Thymus (tissue), 11 donors: ENCODE measurements at regions not wholly inside any gene's neighbourhood (a gene's known extent, or its start where the extent isn't known, plus 50 kb on each side); places are given as distances from the start of the nearest gene placed in this dataset.

ENCODE experiments used
- DNase-seq, 9 donors: peaks; one replicate each; pipeline ENCODE4 v3.0.0-alpha.2; 2013; ENCODE audit warnings: low spot score in 9 of 9, low read depth in 6 of 9, missing footprints in 1 of 9
- H3K27ac ChIP-seq, 2 donors: one replicate each; pipeline ENCODE4 v1.5.1; 2013; ENCODE audit warnings: control low read depth in 1 of 2, low read depth in 1 of 2, low read length in 1 of 2, mild to moderate bottlenecking in 1 of 2, moderate library complexity in 1 of 2
- H3K27me3 ChIP-seq, 2 donors: one replicate each; pipeline ENCODE4 v1.5.1; 2013; ENCODE audit warnings: low read length in 1 of 2; ENCODE audit not compliant: control insufficient read depth in 2 of 2, insufficient read depth in 1 of 2
- H3K36me3 ChIP-seq, 2 donors: one replicate each; pipeline ENCODE4 v1.5.1; 2013; ENCODE audit warnings: low read length in 1 of 2, mild to moderate bottlenecking in 1 of 2, moderate library complexity in 1 of 2; ENCODE audit not compliant: control insufficient read depth in 2 of 2, insufficient read depth in 2 of 2
- H3K4me1 ChIP-seq, 2 donors: one replicate each; pipeline ENCODE4 v1.5.1; 2013; ENCODE audit warnings: low read length in 2 of 2; ENCODE audit not compliant: control insufficient read depth in 2 of 2, insufficient read depth in 2 of 2
- H3K4me3 ChIP-seq, 2 donors: one replicate each; pipeline ENCODE4 v1.5.1; 2013; ENCODE audit warnings: low read length in 2 of 2, control low read depth in 1 of 2, mild to moderate bottlenecking in 1 of 2
- H3K9me3 ChIP-seq, 2 donors: one replicate each; pipeline ENCODE4 v1.5.1; 2013; ENCODE audit warnings: low read length in 1 of 2, mild to moderate bottlenecking in 1 of 2; ENCODE audit not compliant: control insufficient read depth in 2 of 2, insufficient read depth in 1 of 2
- WGBS: extraction: QIAGEN DNeasy Blood & Tissue Kit; methylation state at CpG from one replicate; pipeline ENCODE4 v1.1.7; 2013; 5-methylcytosine and 5-hydroxymethylcytosine counted together
- donor health status: healthy.

GRCh38 chr1:232201024-232201423, 428.9 kb downstream of the SIPA1L2 start:
- H3K27me3 ChIP-seq = no peaks in the 10 kb centered on the region
- H3K4me1 ChIP-seq = no peaks in the 10 kb centered on the region
- no peak overlapping the region for H3K27ac ChIP-seq
- peaks cover 0 to 4% of the 10 kb centered on the region in 2 donors for H3K9me3 ChIP-seq
- no peak overlapping the region for H3K4me3 ChIP-seq
- no peaks in the 10 kb centered on the region for H3K36me3 ChIP-seq
- DNase-seq = no peak
- 97% methylated on average over 7 of the region's 7 CpGs for WGBS

GRCh38 chr1:232196042-232196441, 433.9 kb downstream of the SIPA1L2 start:
- H3K4me3 ChIP-seq = no peak overlapping the region
- H3K9me3 ChIP-seq = peaks cover 0 to 2% of the 10 kb centered on the region in 2 donors
- no peaks in the 10 kb centered on the region for H3K36me3 ChIP-seq
- no peak for DNase-seq
- no peaks in the 10 kb centered on the region for H3K4me1 ChIP-seq
- WGBS = 71% methylated on average over 1 of the region's 1 CpG
- H3K27ac ChIP-seq = no peak overlapping the region
- H3K27me3 ChIP-seq = no peaks in the 10 kb centered on the region

- Histone ChIP-seq H3K4me3 (no peak overlapping the region), H3K9me3 (no peaks in the 10 kb centered on the region), H3K27ac (no peak overlapping the region), H3K27me3 (peaks cover 0 to under 1% of the 10 kb centered on the region in 2 donors), H3K4me1 (no peaks in the 10 kb centered on the region), H3K36me3 (no peaks in the 10 kb centered on the region)
- DNase-seq = no peak
- WGBS = 89% methylated on average over 1 of the region's 1 CpG
Measured at GRCh38 chr1:232194424-232194823, 435.5 kb downstream of the SIPA1L2 start.

GRCh38 chr1:232193451-232193783, 436.5 kb downstream of the SIPA1L2 start:
- Histone ChIP-seq H3K4me1 (no peaks in the 10 kb centered on the region), H3K9me3 (no peaks in the 10 kb centered on the region), H3K27me3 (peaks cover 0 to 2% of the 10 kb centered on the region in 2 donors), H3K4me3 (no peak overlapping the region), H3K27ac (no peak overlapping the region), H3K36me3 (no peaks in the 10 kb centered on the region)
- DNase-seq = no peak

- DNase-seq = no peak
- Histone ChIP-seq H3K27me3 (peaks cover 0 to 2% of the 10 kb centered on the region in 2 donors), H3K9me3 (no peaks in the 10 kb centered on the region), H3K4me1 (no peaks in the 10 kb centered on the region), H3K4me3 (no peak overlapping the region), H3K27ac (no peak overlapping the region), H3K36me3 (no peaks in the 10 kb centered on the region)
- WGBS = 92% methylated on average over 3 of the region's 3 CpGs
Measured at GRCh38 chr1:232192781-232193450, 437.0 kb downstream of the SIPA1L2 start.

- H3K36me3 ChIP-seq = no peaks in the 10 kb centered on the region
- no peaks in the 10 kb centered on the region for H3K4me1 ChIP-seq
- H3K27me3 ChIP-seq = peaks cover 0 to 2% of the 10 kb centered on the region in 2 donors
- no peak overlapping the region for H3K4me3 ChIP-seq
- H3K27ac ChIP-seq = no peak overlapping the region
- WGBS = 94% methylated on average over 6 of the region's 6 CpGs
- H3K9me3 ChIP-seq = no peaks in the 10 kb centered on the region
- no peak for DNase-seq
Measured at GRCh38 chr1:232191560-232191959, 438.4 kb downstream of the SIPA1L2 start.

- Histone ChIP-seq H3K36me3 (no peaks in the 10 kb centered on the region), H3K27ac (no peak overlapping the region), H3K27me3 (peaks cover 0 to 2% of the 10 kb centered on the region in 2 donors), H3K4me3 (no peak overlapping the region), H3K9me3 (no peaks in the 10 kb centered on the region), H3K4me1 (no peaks in the 10 kb centered on the region)
- 97% methylated on average over 2 of the region's 2 CpGs for WGBS
- no peak for DNase-seq
Measured at GRCh38 chr1:232188318-232188717, 441.6 kb downstream of the SIPA1L2 start.

- H3K27ac ChIP-seq = no peak overlapping the region
- no peaks in the 10 kb centered on the region for H3K9me3 ChIP-seq
- DNase-seq = no peak
- H3K4me3 ChIP-seq = no peak overlapping the region
- no peaks in the 10 kb centered on the region for H3K36me3 ChIP-seq
- no peaks in the 10 kb centered on the region for H3K4me1 ChIP-seq
- H3K27me3 ChIP-seq = peaks cover 0 to 2% of the 10 kb centered on the region in 2 donors
- 91% methylated on average over 3 of the region's 3 CpGs for WGBS
Measured at GRCh38 chr1:232186931-232187330, 443.0 kb downstream of the SIPA1L2 start.

GRCh38 chr1:232184561-232185530, 445.1 kb downstream of the SIPA1L2 start:
- Histone ChIP-seq H3K4me3 (no peak overlapping the region), H3K4me1 (no peaks in the 10 kb centered on the region), H3K36me3 (no peaks in the 10 kb centered on the region), H3K9me3 (no peaks in the 10 kb centered on the region), H3K27me3 (peaks cover 0 to 2% of the 10 kb centered on the region in 2 donors), H3K27ac (no peak overlapping the region)
- DNase-seq = no peak
- WGBS = 86% methylated on average over 18 of the region's 18 CpGs
